ENCODE measurements at regions not wholly inside any gene's neighbourhood (a gene's known extent, or its start where the extent isn't known, plus 50 kb on each side); places are given as distances from the start of the nearest gene placed in this dataset.
"Not testable (repeated sequence)": the region's sequence is repeated elsewhere in the genome, so short reads cannot be mapped to it uniquely, and the experiment has no call there.

DNA sequence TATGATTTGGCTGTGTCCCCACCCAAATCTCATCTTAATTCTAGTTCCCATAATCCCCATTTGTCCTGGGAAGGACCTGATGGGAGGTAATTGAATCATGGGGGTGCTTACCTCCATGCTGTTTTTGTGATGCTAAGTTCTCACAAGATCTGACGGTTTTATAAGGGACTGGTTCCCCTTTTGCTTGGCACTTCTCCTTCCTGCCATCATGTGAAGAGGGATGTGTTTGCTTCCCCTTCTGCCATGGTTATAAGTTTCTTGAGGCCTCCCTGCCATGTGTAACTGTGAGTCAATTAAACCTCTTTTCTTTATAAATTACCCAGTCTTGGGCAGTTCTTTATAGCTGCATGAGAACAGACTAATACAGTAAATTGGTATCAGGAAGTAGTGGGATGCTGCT lies 114.1 kb downstream of the ZNF648 start:
- no peak for FAIRE-seq

DNA sequence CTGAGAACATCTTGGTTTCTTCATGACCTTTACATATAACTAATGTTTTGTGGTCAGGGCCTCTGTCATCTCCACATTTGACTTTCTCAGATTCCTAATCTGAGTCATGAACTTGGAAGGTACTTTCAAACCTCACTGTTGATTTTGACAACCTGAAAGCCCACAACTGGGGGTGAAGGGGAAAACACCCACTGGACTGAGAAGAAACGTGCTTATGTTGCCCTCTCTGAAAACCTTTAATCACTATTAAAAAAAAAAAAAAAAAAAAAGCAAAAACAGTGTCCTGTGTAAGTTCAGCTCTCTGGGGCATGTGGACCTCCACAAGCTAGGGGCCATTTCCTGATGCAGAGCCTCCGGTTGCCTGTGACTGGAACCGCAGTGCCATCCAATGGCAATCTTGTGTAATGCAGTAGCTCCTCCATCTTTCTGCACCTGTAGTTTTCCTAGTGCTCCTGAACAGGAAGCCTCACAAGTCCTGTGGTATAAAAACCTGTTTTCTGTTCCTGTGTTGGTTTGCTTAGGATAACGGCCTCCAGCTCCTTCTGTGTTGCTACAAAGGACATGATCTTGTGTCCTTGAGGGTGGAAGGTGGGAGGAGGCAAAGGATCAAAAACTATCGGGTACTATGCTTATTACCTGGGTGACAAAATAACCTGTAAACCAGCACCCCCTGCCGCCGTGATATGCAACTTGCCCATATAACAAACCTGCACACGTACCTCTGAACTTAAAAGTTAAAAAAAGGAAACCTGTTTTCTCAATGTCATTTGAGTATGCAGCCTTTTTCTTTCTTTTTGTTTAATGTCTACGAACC lies 124.5 kb downstream of the ZNF648 start:
- peak; percentile 82 for FAIRE-seq

DNA sequence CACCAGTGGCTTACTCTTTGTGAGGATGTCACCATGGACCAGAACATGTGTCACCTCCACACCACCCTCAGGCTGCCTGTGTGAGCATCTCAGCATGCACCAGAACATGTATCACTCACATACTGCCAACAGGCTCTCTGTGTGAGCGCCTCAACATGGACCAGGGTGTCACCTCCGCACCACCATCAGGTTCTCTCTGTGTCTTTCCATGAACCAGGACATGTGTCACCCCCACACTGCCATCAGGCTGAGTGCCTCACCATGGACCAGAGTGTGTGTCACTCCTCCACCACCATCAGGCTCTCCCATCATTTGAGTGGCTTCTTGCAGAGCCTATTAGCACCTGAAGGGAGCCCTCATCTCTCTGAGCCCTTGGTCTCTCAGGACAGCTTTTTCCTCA lies 125.2 kb downstream of the ZNF648 start:
- no peak for FAIRE-seq

DNA sequence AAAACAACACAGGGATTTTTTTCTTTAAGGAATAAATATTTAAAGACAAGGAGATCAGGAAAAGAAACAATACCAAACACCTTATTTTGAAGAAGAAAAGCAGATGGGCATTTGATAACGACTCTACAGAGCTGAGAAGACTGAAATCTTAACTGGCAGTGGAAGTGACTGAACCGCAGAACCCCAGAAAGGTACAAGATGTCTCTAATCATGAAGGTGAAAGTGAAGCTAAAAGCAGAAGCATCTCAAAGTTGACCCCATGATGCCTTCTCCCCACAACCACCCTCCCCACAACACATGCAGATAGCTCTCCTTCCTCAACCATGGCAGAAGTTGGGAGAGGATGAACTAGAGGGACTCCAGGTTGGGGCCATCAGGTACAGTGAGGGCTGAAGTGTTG lies 129.6 kb downstream of the ZNF648 start:
- no peak for FAIRE-seq

DNA sequence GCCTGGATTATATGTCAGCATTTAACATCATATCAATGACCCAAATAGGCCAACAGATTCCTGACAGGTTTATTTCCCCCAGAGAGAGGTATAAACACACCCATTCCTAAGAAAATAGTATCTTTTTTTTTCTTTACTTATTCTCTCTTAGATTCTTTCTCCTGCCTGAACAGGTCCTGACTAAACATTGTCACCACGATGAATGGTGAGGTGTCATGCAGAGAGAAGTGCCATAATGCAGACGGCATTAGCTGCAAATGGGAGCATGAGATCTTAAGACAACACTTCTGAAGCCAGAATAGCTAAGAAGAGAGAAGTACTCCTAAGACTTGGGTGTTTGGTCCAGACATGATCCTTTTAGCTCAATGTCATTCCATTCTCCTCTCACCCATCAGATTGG lies 131.3 kb downstream of the ZNF648 start:
- FAIRE-seq, result no peak

DNA sequence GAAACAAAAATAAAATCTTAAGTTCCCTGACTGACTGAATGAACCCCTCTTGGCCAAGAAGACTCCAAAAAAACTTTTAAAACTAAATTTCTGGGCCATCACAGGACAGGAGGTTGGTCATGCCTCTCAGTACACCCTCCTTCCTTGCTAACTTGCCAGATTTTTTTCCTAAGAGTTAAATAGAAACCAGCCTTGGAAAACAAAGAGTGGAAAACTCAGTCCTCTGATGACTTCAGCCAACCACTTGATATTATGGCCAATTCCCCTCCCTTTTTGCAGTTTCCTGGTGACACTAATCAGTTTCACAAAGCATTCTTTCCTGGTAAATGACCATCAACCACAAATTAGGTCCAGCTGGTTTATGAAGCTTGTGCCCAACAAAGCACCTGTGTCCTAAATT lies 134.8 kb downstream of the ZNF648 start:
- no peak for FAIRE-seq

DNA sequence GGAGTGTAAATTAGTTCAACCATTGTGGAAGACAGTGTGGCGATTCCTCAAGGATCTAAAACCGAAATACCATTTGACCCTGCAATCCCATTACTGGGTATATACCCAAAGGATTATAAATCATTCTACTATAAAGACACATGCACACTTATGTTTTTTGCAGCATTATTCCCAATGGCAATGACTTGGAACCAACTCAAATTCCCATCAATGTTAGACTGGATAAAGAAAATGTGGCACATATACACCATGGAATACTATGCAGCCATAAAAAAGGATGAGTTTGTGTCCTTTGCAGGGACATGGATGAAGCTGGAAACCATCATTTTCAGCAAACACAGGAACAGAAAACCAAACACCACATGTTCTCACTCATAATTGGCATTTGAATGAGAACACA lies 137.5 kb downstream of the ZNF648 start:
- not testable (repeated sequence) for FAIRE-seq

DNA sequence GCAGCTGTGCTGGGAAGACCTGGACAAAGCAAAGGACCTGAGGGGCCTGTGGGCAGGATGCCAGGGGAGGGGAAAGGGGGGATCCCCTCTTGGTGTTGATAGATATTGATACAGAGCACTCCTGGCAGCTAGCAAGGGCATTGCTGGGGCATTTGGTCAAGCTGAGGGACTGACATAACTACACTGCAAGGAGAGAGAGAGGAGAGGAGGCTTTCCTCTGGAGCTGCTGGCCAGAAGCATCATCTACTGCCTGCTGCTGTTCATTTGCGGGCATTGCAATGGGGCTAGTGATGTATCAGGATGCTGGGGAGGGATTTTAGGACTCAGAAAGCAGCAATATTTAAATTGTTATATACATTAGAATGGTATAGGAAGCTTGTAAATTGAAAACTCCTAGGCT lies 142.0 kb downstream of the ZNF648 start:
- no peak for FAIRE-seq

DNA sequence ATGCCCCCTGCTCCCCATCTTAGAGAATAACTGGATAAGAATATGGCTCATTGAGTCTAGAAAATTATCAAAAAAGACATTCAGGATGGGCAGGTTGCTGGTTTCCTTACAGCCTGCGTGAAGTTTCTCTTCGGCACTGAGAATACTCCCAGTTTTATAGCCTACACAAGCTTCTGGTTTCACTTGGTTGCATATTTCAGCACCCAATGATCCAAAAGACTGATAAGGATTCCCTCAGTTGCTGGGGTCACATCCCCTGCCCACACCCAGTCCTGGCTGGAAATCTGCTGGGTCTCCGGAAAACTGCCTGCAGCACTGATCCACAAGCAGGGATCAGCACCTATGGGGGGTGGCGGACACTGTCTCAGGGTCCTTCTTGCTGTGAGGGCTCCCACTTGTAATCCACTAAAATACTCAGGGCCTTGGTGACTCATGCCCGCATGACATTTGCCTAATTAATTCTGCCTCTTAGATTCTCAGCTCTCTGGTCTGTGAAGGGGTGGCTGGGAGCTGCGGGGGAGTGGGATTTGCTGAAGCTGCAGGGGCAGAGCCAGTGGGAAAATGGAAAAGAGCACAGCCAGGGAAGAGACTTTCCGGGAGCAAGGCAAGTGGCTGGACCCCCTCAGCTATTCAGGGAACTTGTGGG lies 142.5 kb downstream of the ZNF648 start:
- no peak for FAIRE-seq

DNA sequence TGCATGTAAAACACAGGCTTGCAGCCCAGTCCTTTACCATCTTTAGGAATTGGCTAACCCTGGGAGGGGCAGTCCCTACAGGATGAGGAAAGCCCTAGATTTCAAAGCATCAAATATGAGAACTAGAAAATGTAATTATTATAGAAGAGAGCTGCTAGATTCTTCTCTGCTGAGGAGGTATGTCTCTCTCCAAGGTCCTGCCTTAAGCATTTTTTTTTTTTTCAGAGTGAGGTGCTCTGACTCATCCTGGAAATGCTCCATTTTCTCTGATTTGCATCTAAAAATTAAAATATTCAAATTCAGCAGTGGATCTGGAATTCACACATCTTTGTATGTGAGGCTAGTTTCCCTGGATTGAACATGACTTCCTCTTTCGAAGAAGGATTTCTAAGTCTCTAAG lies 149.8 kb downstream of the ZNF648 start:
- FAIRE-seq, result no peak

DNA sequence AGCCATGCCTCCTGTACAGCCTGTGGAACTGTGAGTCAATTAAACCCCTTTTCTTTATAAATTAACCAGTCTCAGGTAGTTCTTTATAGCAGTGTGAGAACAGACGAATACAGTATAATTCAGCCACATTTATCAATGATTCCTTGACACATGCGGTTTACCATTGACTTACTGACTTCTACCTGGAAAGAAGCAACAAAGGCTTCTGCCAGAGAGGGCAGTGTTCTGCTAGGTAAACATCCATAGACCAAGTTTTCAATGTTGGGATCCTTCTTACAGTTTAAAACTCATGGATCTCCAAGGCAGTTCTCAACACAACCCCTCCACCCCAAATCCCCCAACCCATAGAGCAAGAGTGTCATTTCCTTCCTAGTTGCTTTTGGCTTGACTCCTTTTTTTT lies 150.6 kb downstream of the ZNF648 start:
- FAIRE-seq, result no peak

DNA sequence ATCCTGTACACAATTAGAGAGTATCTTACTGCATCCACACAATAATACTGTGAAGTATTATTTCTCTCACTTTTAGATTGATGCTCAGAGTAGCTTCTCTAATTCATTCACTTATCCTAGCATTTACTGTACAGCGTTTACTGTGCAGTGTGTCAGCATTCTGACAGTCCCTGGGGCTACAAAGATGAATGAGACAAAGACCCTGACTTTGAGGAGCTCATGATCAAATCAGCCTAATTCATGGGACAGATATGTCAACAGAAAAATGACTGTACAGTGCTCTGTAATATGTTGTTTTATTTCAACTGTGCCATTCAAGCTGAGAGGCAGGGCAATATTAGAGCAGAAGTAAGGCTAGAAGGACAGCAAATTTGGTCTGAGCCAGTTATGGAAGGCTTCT lies 152.5 kb downstream of the ZNF648 start:
- FAIRE-seq, result no peak

DNA sequence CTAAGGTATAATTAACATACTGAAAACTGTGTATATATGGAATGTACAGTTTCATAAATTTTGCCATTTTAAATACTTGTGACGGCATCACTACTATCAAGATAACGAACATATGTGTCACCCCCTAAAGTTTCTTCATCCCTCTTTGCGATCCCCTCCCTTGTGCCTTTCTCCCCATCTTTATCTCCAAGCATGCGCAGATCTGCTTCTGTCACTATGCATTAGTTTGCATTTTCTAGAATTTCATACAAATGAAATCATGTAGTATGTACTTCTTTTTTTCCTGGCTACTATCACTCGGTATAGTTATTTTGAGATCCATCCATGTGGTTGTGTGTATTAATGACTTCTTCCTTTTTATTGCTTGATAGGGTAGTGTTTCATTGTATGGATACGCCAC lies 154.9 kb downstream of the ZNF648 start:
- no peak for FAIRE-seq

DNA sequence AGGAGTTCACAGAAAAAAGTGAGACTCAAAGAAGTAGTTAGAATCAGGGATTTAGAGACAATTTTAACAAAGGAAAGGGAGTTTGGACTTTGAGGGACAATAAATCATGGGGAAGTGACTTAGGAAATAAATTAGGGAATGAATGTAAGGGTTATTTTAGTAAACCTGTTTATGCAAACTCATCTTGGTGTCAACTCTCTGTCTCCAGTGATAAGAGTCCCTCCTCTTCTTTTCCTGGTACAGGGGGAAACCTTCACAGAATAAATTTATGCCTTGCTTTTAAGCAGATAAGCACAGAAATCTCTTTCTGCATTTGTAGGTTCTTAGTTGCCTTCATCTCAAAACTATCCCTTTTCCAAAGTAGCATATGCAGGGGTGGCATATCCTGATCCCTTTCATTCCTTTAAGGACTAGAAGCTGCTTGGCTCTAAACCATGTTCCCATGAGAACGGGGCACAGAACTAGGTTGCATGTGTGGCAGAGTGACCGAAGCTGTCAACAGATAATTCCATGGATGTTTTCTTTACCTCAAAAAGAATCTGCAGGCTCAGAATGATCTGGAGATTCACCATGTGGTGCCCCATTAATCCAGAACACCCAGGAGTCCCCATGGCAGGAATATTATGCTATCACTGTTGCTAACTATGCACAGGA lies 155.4 kb downstream of the ZNF648 start:
- FAIRE-seq, result no peak

DNA sequence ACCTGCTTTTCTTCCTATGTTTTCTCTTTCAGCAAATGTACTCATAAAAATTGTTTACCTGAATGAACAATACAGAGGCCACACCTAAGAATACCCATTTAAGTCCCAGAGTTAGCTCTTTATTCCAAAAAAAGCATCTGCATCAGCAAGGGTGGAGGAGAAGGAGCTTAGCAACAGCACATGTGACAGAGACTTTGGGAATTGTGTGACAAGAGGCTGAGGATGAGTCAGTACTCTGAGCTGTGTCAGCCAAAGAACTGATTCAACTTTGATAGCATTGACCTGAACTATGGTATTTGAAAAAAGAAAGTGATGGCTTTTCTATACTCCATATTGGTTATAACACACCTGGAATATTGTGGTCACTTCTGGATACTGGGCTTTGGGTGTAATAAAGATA lies 162.7 kb downstream of the ZNF648 start:
- FAIRE-seq, result no peak

DNA sequence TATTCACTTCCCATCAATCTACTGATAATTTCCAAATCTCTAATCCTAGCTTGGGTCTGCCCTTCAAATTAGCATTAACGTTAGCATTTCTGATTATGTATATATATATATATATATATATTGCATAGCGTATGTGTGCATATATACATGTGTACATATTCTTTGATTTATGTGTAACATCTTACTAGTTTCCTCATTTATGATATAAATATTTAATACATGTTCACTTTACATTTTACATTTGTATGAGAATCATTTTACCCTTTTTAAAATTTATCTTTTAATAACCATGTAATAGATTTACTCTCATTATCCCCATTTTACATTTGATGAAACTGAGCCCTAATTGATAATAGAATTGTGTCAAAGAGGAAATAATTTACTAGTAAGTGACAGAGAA lies 164.7 kb downstream of the ZNF648 start:
- no peak for FAIRE-seq

DNA sequence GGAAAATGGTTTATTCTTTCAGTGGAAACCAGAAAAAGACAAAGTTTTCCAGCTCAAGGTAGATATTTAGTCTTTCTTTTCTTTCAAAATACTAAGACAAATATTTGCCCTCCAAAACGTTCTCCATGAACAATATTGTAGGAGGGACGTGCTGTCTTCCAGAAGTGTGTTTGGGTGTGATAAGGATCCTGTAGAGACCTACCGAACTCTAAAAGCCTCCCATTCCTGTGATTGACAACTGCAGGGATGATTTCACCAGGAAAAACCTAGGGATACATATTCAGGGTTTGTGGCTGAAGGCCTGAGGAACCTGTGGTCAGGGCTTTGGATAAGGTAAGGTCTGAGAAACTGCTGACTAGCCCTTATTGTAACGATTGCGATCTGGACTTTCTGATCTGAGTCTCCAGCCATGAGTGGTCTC lies 167.1 kb downstream of the ZNF648 start:
- FAIRE-seq, result no peak

DNA sequence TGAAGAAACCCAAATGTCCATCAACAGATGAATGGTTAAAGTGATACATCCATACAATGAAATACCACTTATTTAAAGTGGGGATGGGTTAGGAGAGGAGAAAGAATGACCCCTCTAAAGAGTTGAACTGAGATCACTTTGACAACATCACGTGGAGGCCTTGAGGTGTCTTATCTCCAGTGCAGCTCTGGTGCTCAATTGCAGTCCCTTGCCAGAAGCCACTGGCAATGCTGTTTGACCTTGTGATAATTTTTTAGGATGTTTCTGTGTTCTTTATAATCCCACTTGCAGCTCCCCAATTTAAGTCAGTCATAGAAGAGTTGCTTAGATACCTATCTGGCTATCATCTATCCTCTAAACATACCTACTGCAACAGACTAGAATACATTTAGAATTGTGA lies 167.6 kb downstream of the ZNF648 start:
- no peak for FAIRE-seq

DNA sequence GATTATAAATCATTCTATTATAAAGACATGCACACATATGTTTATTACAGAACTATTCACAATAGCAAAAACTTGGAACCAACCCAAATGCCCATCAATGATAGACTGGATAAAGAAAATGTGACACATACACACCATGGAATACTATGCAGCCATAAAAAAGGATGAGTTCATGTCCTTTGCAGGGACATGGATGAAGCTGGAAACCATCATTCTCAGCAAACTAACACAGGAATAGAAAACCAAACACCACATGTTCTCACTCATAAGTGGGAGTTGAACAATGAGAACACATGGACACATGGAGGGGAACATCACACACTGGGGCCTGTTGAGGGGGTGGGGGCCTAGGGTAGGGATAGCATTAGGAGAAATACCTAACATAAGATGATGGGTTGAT lies 168.4 kb downstream of the ZNF648 start:
- FAIRE-seq, result not testable (repeated sequence)

DNA sequence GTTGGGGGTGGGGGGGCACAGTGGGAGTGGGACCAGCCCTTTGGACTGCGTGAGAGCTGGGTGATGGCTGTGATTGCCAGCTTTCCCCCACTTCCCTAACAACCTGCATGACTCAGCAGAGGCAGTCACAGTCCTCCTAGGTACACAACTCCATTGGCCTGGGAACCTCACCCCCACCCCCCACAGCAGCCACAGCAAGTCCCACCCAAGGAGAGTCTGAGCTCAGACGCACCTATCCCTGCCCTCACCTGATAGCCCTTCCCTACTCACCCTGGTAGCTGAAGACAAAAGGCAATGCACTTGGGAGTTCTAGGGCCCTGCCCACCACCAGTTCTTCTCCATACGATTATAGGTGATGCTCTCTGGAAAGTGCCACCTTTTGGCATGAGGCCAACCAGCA lies 188.9 kb downstream of the ZNF648 start:
- FAIRE-seq, result no peak

DNA sequence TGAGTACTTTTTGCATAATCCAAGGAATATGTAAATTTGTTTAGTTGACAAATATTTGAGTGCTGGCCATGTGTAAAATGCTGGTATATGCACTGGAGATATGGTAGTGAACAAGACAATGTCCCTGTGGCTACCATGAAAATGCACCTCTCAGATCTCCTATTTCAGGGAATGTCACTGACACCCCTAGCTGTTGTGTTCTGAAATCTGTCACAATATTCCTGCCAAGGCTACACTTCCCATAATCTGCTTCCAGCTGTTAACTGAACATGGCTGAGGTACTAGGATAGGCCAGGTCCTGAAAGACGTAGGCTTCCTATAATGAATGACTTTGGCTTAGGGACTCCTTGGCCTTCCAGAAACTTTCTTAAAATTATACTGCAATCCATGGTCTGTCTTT lies 197.8 kb downstream of the ZNF648 start:
- no peak for FAIRE-seq

DNA sequence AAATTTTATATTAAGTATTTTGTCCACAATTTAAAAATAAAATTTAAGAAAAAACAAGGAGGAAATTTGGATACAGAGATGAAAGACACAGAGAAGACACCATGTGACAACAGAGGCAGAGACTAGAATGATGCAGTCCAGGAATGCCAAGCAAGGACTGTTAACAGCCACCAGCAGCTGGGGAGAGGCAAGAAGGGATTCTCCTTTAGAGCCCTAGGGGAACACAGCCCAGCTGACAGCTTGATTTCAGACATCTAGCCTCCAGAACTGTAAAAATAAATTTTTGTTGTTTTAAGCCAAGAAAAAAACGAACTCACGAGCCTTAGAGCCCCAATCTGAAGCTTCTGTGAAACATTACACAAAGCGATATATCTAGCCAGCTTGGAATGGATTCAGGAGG lies 198.5 kb downstream of the ZNF648 start:
- FAIRE-seq, result no peak

DNA sequence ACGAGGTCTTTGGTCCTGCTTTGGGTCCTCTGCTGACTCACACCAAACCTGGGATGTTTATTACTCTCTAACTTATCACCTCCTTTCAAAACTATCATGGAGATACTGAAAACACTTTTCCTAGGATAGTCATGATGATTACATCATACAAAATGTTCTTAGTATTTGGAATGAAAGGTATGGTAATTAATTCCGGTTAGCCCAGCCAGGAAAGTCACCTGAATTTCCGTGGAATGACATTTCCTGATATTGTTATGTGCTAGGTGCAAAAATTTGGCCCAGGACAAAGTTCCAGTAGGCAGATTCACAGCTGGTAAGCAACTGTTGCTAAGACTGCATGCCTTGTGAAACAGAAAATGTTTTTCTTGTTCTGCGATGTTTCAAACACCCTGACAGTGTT lies 203.4 kb downstream of the ZNF648 start:
- no peak for FAIRE-seq

Measured in G401.6 (cell line).